KBM-7 (cell line): ENCODE measurements at regions not wholly inside any gene's neighbourhood (a gene's known extent, or its start where the extent isn't known, plus 50 kb on each side); places are given as distances from the start of the nearest gene placed in this dataset.
"Not testable (repeated sequence)": the region's sequence is repeated elsewhere in the genome, so short reads cannot be mapped to it uniquely, and the experiment has no call there.

ENCODE experiments used
- DNase-seq: peaks from one replicate; pipeline ENCODE4 v3.0.0-alpha.2; 2015
- in situ Hi-C: fragments of 300-500 bp; cut with MboI; formaldehyde crosslinking; loops from 2 replicates; pipeline ENCODE4 v1.14.3; 2020; ENCODE audit warnings: low sequenced_read_pairs, low pct_unique_long_range_greater_than_20kb, mixed read lengths

DNA sequence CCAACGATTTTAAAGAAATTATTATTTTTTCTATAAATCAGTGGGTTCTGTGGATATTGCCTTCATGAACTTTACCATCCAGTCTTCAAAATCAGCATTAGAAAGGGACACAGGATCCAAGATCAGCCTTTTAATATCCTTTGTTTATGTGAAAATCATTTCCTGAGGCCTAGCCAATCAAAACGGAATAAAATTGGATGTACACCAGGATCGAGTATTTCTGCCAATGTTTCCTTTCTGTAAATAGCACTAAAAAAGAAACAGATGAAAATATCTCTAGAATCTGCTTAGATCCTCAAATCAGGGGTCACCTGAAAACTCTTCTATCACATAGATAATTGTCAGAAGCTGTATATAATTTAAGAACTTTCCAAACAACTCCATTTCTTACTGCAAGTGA, 1598.5 kb downstream of the LRRC4C start:
- no peak for DNase-seq
- in situ Hi-C loops: no loop called here

DNA sequence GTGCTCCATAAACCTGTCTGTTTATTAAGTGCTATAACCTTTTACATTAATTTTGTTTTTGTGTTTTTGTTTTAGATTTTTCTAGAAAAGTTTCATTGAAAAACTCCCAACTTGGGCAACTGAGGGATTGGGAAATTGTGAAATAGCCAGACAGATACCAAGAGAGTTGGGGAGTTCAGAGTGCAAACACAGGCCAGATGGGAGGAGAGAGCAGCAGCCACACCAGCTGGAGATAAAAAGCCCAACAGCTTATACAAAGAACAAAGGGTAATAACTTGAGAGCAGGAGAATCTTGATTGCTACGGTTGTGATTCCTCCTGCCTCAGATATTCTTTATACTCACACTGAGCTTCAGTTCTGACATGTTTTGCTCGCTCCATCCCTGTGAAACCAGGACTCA, 1642.2 kb downstream of the LRRC4C start:
- in situ Hi-C loops: no loop called here
- DNase-seq: no peak

DNA sequence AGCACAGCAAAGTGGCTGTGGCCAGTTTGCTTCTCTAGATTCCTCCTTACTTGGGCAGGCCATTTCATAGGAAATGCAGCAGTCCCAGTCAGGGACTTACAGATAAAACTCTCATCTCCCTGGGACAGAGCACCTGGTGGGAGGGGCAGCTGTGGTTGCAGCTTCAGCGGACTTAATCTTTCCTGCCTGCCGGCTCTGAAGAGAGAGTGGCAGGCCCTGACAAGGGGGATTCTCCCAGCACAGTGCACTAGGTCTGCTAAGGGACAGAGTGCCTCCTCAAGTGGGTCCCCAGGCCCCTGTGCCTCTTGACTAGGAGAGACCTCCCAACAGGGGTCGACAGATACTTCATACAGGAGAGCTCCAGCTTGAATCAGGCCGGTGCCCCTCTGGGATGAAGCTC, 1649.1 kb downstream of the LRRC4C start:
- no peak for DNase-seq
- in situ Hi-C loops: no loop called here

DNA sequence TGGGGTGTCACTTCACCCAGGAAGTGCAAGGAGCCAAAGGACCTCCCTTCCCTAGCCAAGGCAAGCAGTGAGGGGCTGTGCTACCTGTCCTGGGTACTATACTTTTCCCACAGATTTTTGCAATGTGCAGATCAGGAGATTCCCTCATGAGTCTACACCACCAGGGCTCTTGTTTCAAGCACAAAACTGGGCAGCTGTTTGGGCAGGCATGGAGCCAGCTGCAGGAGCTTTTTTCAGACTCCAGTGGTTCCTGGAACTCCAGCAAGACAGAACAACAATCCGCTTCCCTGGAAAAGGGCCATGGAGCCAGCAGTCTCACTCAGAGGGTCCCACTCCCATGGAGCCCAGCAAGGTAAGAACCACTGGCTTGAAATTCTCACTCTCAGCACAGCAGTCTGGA, 1649.6 kb downstream of the LRRC4C start:
- in situ Hi-C loops: no loop called here
- no peak for DNase-seq

DNA sequence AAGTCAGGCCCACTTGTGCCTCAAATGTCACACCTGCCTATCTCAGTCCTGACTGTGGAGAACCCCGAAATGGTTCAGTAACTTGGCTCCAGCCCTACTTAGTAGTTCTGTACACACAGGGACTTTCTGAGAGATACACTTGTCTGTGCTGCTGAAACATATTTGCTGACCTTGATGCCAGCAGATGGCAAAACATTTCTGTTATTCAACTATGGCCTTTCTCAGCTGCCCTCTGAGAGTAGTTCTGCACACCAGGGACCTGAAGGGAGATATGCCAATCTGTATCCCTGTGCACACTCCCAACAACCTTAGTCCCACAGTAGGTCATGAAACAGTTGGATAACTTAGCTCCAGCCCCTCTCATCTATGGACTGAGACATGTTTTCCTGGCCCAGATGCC, 1651.5 kb downstream of the LRRC4C start:
- in situ Hi-C loops: no loop called here
- DNase-seq: no peak

DNA sequence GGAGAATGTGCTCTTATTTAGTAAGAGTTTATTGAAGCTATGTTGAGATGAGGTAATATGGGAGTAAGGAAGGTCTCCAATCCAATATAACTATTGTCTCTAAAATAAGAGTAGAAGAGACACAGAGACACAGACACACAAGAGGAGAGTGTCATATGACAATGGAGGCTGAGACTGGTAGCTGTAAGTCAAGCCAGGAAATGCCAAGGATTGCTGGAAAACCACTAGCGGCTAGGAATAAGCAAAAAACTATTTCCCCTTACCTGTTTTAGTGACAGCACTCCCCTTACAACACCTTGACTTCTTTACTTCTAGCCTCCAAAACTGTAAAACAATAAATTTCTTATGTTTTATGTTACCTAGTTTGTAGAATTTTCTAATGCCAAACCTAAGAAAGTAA, 1652.8 kb downstream of the LRRC4C start:
- DNase-seq: no peak
- in situ Hi-C loops: no loop called here

DNA sequence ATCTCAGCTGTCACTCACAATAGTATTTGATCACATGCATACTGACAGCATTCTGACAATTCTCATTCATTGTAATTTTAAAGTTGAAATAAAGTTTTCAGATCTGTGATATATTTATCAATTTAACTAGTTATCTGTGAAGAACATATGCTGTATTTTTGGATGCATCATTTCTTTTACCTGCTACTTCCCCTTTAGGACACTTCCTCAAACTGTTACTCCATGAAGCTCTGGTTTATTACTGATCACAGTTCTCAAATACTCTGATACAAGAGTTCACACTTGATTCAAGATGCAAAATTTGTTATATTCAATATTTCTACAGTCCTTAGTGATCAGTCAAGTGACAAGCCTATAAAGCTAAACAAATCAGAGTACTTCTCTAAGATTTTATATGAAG, 1655.2 kb downstream of the LRRC4C start:
- DNase-seq: peak; percentile 2
- in situ Hi-C loops: no loop called here

DNA sequence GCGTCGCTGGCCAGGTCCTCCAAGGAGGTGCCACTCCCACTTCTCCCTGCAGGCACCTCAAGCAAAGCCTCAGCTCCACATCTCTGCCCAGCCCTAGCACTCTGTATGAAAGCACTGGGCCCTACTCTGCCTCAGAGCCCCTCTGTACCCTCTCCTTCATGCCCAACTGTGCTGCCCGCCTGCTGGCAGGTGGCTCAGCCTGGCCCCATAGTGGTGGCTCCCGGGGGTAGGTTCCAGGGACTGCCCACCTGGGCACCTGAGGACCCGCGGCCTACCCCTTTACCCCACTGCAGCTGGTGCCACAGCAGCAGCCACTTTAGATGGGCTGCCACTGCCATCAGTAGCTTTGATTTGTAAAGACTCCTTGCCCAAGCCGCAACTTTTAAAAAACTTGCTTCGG, 1672.8 kb downstream of the LRRC4C start:
- in situ Hi-C loops: no loop called here
- DNase-seq: no peak

DNA sequence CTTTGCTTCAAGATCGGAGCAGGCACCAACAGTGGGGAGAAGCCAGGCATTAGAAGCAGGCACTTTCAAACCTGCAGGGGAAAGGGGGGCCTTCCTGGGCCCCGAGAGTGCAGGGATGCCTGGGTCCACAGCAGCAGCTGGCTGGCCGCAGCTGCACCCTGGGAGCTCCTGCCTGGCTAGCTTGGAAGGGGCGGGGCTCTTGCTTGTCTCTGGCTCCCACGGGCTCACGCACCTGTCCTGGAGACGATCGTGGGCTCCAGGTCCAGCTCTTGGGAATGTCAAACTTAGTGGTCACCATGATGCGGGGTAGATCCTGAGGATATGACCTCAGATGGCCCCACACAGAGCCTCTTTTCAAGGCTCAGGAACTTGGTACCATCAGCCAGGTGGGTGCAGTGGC, 1673.2 kb downstream of the LRRC4C start:
- in situ Hi-C loops: no loop called here

DNA sequence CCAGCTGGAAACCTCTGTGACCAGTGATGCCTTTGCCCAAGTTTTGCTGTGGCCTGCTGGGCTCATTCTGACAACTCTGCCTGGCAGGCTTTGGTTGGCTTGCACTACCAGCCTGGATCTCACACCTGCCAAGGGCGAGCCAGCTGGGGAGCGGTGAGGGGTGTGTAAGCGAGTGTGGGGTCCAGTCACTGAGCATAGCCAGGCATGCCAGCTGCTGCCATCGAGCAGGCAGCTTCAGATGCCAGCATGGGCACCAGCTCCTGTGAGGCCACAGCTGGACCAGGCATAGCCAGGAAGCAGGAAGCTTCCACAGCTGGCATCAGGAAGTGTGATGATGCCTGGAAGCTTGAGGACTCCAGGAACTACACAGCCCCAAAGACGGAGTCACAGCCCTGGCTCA, 1674.6 kb downstream of the LRRC4C start:
- no peak for DNase-seq
- in situ Hi-C loops: no loop called here

More for the DNA sequence above, 1673.2 kb downstream of the LRRC4C start:
- no peak for DNase-seq

DNA sequence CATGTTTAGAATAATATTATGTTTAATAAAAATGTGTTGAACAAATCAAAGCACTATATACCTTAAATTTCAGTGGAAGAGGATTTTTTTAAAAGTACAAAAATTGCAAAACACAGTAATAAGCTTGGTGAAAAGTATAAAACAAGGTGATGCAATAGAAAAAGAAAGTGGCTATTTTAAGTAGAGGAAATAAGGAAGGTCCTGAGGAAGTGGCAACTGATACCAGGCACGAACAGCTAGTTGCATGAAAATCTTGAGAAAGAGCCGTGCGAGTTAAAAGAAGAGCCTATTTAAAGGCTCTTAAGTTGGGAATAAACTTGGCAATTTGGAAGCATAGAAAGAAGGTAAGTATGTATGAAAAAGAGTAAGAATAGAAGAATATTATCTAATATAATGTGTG, 1679.3 kb downstream of the LRRC4C start:
- in situ Hi-C loops: no loop called here
- no peak for DNase-seq

DNA sequence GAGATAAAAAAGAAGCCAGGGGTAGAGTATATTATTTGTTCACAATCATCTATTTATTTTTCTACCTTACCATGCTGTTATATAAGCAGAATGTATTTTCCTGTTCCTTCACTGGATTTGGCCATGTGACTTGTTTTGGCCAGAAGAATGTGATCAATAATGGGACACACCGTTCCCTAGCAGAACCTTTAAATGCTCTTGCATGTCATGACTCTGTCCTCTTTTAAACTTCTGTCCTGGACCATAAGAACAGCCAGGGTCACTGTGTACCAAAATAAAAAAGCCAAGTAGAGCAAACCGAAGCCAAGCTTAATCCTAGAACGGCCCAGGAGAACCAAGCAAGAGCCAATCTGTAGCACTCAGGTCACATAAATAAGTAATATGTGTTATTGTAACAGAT, 1682.4 kb downstream of the LRRC4C start:
- in situ Hi-C loops: no loop called here
- no peak for DNase-seq

DNA sequence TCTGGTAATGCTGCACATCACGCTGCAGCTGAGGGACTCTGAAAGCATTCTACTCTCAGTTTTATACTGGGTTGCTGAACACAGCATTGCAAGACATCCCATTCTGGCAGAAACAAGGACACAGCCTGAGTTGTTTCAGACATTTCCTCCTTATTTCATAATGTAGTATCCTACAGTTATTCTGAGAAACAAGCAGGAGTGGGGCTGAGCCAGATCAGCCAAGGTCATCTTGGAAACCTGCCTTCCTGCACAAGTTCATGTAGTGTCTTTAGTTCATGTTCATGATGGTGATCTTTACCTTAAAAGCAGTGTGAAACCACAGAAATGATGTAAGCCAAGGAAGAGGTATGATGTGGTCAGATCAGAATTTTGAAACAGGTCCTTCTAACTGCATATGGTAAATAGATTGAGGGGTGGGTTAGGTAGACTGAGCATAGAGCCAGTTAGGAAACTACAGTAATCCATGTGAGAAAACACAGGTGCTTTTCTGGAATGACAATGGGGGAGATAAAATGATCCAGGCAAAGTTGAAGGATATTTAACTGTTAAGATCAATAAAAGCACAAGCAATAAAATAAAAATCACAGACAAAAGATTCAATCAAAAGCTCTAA, 1686.8 kb downstream of the LRRC4C start:
- no peak for DNase-seq
- in situ Hi-C loops: no loop called here

DNA sequence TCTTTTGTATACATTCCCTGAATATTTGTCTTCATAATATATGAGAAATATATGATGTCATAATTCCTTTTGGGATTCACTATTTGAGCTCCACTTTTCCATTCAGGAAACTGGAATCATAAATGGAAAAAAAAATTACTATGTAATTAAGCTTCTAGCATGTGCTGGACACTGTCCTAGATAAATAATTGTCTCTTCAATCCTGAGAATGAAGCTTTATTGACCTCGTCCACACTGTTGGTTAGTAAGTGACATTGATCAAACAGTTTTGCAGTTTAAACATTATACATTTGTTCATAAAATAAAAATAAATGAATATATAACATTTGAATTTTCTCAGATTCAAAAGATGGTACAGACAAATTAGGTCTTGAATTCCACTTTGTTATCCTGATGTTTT, 1691.2 kb downstream of the LRRC4C start:
- in situ Hi-C loops: no loop called here
- no peak for DNase-seq

DNA sequence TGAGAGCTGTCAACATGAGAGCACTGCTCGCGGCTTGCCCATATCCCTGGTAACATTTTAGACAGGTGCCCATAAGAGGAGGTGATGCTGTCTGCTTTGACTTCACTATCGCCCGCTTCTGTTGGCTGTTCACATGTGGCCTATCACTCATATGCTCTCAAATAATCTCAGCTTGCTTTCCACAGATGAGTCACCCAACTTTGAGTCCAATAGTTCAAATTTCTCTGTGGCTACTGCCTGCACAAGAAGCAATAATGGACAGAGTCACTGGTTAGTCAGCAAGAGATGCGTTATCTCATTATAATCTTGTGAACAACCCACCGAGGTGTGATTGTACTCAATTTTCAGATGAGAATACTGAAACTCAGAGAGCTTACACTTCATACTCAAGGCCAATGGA, 1714.1 kb downstream of the LRRC4C start:
- DNase-seq: no peak
- in situ Hi-C loops: no loop called here

DNA sequence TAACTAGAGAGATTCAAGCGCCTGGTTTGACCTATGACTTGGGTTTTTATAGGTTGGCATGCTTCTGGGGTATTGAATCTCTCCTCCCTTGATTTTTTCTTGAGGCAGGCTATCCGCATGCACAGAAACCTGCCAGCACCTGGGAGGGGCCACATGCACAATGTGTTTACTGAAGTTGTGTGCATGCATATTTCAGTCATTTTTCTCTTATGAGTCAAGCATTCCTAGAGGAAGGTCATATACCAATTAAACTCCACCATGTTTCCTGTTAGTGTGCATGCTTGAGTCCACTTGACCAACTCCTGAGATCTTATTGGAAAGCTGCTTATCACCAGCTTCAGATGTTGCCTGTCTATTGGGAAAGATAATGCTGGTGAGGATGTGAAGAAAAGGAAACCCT, 1718.4 kb downstream of the LRRC4C start:
- DNase-seq: no peak
- in situ Hi-C loops: no loop called here

DNA sequence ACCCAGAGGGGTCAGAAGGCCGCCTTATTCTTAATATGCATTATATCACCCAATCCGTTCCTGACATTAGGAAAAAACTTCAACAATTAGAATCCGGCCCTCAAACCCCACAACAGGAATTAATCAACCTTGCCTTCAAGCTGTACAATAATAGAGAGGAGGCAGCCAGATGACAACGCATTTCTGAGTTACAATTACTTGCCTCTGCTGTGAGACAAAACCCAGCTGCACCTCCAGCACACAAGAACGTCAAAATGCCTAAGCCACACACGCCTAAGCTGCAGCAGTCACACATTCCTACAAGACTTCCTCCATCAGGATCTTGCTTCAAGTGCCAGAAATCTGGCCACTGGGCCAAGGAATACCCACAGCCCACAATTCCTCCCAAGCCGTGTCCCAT, 1723.1 kb downstream of the LRRC4C start:
- in situ Hi-C loops, DNase-seq: not testable (repeated sequence)

DNA sequence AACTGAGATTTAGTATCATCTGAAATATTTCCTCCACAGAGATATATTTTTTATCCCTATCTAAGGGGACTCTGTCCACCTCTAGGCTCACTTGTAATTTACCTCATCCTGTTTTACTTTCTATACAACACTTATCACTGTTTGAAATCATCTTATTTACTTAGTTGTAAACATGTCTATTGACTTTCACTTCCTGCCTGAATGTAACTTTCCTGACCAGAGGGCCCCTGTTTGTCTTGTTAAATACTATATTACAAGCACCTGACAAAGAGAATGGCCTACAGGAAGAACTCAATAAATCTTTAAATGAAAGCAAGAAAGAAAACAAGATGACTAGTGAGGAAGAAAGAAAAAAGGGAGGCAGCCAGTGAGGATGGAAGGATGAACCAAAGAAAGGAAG, 1727.5 kb downstream of the LRRC4C start:
- no peak for DNase-seq
- in situ Hi-C loops: no loop called here

DNA sequence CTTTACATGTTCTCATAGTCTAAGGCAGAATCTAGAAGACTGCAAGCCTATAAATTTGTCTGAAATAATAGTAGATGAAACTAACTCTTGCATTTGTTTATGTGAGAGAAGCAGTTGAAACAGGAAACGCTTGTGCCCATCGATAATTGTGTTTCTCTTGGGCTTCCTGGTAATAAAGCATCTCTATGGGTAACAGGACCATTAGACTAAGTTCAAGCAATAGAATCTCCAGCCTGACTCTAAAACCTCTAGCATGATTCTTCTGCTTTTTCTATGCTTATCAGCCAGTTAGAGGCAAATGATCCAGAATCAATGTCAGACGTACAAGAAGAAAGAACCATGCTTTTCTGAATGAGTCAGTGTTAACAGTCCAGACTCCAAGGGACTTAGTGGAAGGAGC, 1734.4 kb downstream of the LRRC4C start:
- in situ Hi-C loops: no loop called here
- DNase-seq: no peak

DNA sequence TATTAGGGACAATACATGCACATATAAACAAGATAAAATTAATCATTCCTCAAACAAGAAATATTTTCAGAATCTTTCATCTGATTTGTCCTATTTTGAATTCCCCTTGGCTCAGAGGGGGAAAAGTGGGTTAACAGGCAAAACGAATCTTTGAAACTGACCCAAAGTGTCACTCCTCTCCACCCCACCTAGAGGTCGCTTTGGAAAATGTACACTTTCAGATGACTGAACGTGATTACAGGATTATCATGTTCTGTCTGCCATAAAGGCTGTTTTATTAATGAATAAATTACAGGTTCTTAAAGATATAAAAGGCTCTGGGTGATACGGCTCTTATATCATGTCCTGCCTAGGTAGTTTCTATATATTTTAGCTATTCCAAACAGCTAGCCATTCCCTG, 1735.0 kb downstream of the LRRC4C start:
- DNase-seq: no peak

DNA sequence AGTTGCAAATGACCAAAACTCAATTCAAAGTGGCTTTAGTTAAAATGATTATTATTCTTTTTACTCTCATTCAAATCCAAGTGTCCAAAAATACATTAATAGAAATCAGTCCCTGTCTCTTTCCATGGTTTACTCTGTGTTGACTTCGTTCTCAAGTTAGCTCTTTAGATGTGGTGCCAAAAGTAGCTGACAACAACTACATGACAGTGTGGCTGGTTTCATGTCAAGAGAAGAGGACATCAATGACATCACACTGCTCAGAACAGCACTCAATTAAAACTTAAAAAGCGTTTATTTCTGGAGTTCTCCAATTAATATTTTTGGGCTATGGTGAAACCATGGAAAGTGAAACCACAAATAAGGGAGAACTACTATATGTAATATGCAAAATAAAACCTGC, 1746.9 kb downstream of the LRRC4C start:
- no peak for DNase-seq
- in situ Hi-C loops: no loop called here

More for the DNA sequence above, 1735.0 kb downstream of the LRRC4C start:
- in situ Hi-C loops: no loop called here

DNA sequence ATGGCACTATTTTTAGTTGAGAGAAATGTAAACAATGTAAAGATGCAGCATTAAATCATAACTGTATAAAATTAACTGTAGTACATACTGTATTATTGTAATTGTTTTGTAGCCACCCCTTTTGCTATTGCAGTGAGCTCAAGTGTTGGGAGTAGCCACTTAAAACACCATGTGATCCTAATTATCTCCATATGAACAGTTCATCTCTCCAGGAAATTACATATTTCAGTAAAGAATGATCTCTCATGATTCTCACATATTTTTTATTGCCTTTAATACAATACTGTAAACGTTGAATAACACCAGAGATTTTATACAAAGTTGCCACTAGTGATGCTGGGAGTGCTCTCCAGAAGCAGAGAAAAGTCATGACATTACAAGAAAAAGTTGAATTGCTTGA, 1768.6 kb downstream of the LRRC4C start:
- in situ Hi-C loops: no loop called here
- no peak for DNase-seq
